Kidney (tissue), 13 donors: ENCODE measurements at regions not wholly inside any gene's neighbourhood (a gene's known extent, or its start where the extent isn't known, plus 50 kb on each side); places are given as distances from the start of the nearest gene placed in this dataset.

Source experiments
- DNase-seq, 5 donors: peaks; one replicate each; pipeline ENCODE4 v3.0.0-alpha.2; 2013 to 2020
- FAIRE-seq: peaks from 2 replicates; lab custom pipeline; 2012; peaks lifted over from hg19 to GRCh38; lab: Jason Lieb, UNC
- H3K27ac ChIP-seq, 2 donors: one replicate each; pipeline ENCODE4 v1.7.0; 2013; ENCODE audit warnings: low read depth in 2 of 2, low read length in 2 of 2, inconsistent platforms in 1 of 2
- H3K27me3 ChIP-seq: one replicate; pipeline ENCODE4 v1.7.1; 2013; ENCODE audit warnings: low read length, inconsistent platforms; ENCODE audit not compliant: control insufficient read depth, insufficient read depth
- H3K36me3 ChIP-seq, 3 donors: one replicate each; pipeline versions ENCODE4 v1.7.0 to v1.7.1; 2013; ENCODE audit warnings: low read length in 3 of 3, control low read depth in 1 of 3, inconsistent platforms in 1 of 3; ENCODE audit not compliant: insufficient read depth in 3 of 3, control insufficient read depth in 2 of 3
- H3K4me1 ChIP-seq, 3 donors: one replicate each; pipeline versions ENCODE4 v1.7.0 to v1.7.1; 2013; ENCODE audit warnings: low read length in 3 of 3, inconsistent platforms in 1 of 3, low read depth in 1 of 3; ENCODE audit not compliant: control insufficient read depth in 2 of 3, insufficient read depth in 2 of 3
- H3K4me3 ChIP-seq, 3 donors: one replicate each; pipeline versions ENCODE4 v1.7.0 to v1.8.1; 2013; ENCODE audit warnings: low read length in 3 of 3, control low read depth in 1 of 3, inconsistent platforms in 1 of 3
- H3K9ac ChIP-seq, 3 donors: one replicate each; pipeline versions ENCODE4 v1.7.0 to v1.7.1; 2013; ENCODE audit warnings: low read length in 3 of 3, control low read depth in 1 of 3, inconsistent platforms in 1 of 3
- H3K9me3 ChIP-seq, 3 donors: one replicate each; pipeline versions ENCODE4 v1.7.0 to v1.7.1; 2013; ENCODE audit warnings: low read length in 3 of 3, control low read depth in 1 of 3, inconsistent platforms in 1 of 3; ENCODE audit not compliant: control insufficient read depth in 2 of 3, insufficient read depth in 1 of 3
- CTCF ChIP-seq: IDR thresholded peaks from 3 replicates; pipeline ENCODE4 v1.5.1; 2012; ENCODE audit warnings: mild to moderate bottlenecking, moderate library complexity, borderline replicate concordance; ENCODE audit not compliant: insufficient read depth; ENCODE audit errors: extremely low read depth
- intact Hi-C: fragments of 100-400 bp; cut with DNase I; formaldehyde crosslinking; loops from one replicate; pipeline ENCODE4 v1.11.1; 2022
- donor health status: control.
- donor health status: control.
- donor health status: control.
- donor health status: control.
- donor health status: control.
- donor health status: DM: yes; HTN: yes; CAD: no.
- donor health status: Normal renal cell carcinoma (clear cell type).

- Histone ChIP-seq H3K9ac (no peak overlapping the region), H3K4me3 (no peak overlapping the region), H3K4me1 (no peaks in the 10 kb centered on the region), H3K36me3 (no peaks in the 10 kb centered on the region), H3K27ac (no peak overlapping the region), H3K9me3 (no peaks in the 10 kb centered on the region), H3K27me3 (no peaks in the 10 kb centered on the region)
- TF ChIP-seq CTCF = no peak
- intact Hi-C loops = no loop called here
- no peak for FAIRE-seq
- DNase-seq = no peak
Observed at GRCh38 chr2:139162456-139162855, 382.3 kb upstream of the NXPH2 start.

GRCh38 chr2:139160836-139161235 is 380.6 kb upstream of the NXPH2 start:
- Histone ChIP-seq H3K4me3 (no peak overlapping the region), H3K36me3 (no peaks in the 10 kb centered on the region), H3K4me1 (no peaks in the 10 kb centered on the region), H3K9me3 (no peaks in the 10 kb centered on the region), H3K27ac (no peak overlapping the region), H3K9ac (no peak overlapping the region), H3K27me3 (no peaks in the 10 kb centered on the region)
- DNase-seq (no peak), FAIRE-seq (no peak)
- intact Hi-C loops = no loop called here
- no peak for TF ChIP-seq CTCF

- Histone ChIP-seq H3K4me3 (no peak overlapping the region), H3K27ac (no peak overlapping the region), H3K36me3 (no peaks in the 10 kb centered on the region), H3K9ac (no peak overlapping the region), H3K27me3 (no peaks in the 10 kb centered on the region), H3K9me3 (no peaks in the 10 kb centered on the region), H3K4me1 (no peaks in the 10 kb centered on the region)
- FAIRE-seq = no peak
- intact Hi-C loops = no loop called here
- no peak for DNase-seq
- no peak for TF ChIP-seq CTCF
Observed at GRCh38 chr2:139159177-139159576, 379.0 kb upstream of the NXPH2 start.

GRCh38 chr2:139156730-139157129 is 376.5 kb upstream of the NXPH2 start:
- Histone ChIP-seq H3K9ac (no peak overlapping the region), H3K36me3 (no peaks in the 10 kb centered on the region), H3K4me1 (no peaks in the 10 kb centered on the region), H3K4me3 (no peak overlapping the region), H3K27ac (no peak overlapping the region), H3K27me3 (no peaks in the 10 kb centered on the region), H3K9me3 (no peaks in the 10 kb centered on the region)
- intact Hi-C loops = no loop called here
- DNase-seq (no peak), FAIRE-seq (no peak)
- TF ChIP-seq CTCF = no peak
